HG02678 (cell line): ENCODE measurements at regions not wholly inside any gene's neighbourhood (a gene's known extent, or its start where the extent isn't known, plus 50 kb on each side); places are given as distances from the start of the nearest gene placed in this dataset.

Experiments
- ATAC-seq: cut with Tn5 transposase; IDR thresholded peaks from one replicate; pipeline ENCODE4 v1.9.1; 2021; ENCODE audit warnings: mild to moderate bottlenecking, moderate library complexity; ENCODE audit not compliant: unreplicated experiment

- no peak for ATAC-seq
Observed at GRCh38 chr7:45975847-45976484, 54.9 kb upstream of the IGFBP3 start.

- no peak for ATAC-seq
Observed at GRCh38 chr7:45975367-45975766, 54.3 kb upstream of the IGFBP3 start.

GRCh38 chr7:45974540-45975360 is 53.7 kb upstream of the IGFBP3 start:
- ATAC-seq = no peak

GRCh38 chr7:45973725-45974532 is 52.9 kb upstream of the IGFBP3 start:
- no peak for ATAC-seq

- ATAC-seq = no peak
Observed at GRCh38 chr7:45972629-45973312, 51.7 kb upstream of the IGFBP3 start.

- ATAC-seq = no peak
Observed at GRCh38 chr7:45971661-45972175, 50.6 kb upstream of the IGFBP3 start.

- ATAC-seq = no peak
Observed at GRCh38 chr7:45971171-45971570, 50.1 kb upstream of the IGFBP3 start.
